ENCODE measurements at regions not wholly inside any gene's neighbourhood (a gene's known extent, or its start where the extent isn't known, plus 50 kb on each side); places are given as distances from the start of the nearest gene placed in this dataset.

GRCh38 chr20:7601431-7601830 is 338.8 kb downstream of the HAO1 start:
- TF ChIP-seq EZH2 (optimal IDR thresholded peaks at IDR 0.05; ENCODE audit: low read depth, low read length) (no peak), CTCF (IDR thresholded peaks at IDR 0.05; ENCODE audit: low read length) (no peak), EZH2phosphoT487 (IDR thresholded peaks at IDR 0.05; ENCODE audit: low read length) (no peak)
- H3K36me3 ChIP-seq (replicated peaks; ENCODE audit: insufficient read depth, low read length) = no peaks in the 10 kb centered on the region
- DNase-seq = no peak
- H3K9me2 ChIP-seq (replicated peaks; ENCODE audit: insufficient read depth, low read length) = no peaks in the 10 kb centered on the region
- H3K4me3 ChIP-seq (ENCODE audit: low read length) = no peak overlapping the region
- H3K9me3 ChIP-seq (replicated peaks; ENCODE audit: insufficient read depth, low read length) = no peaks in the 10 kb centered on the region
- H2AFZ ChIP-seq (ENCODE audit: low read length) = no peak overlapping the region
- no peak overlapping the region for H3K4me2 ChIP-seq (ENCODE audit: low read depth, low read length)
- H3K4me1 ChIP-seq (ENCODE audit: low read length) = no peaks in the 10 kb centered on the region
- H3K79me2 ChIP-seq (ENCODE audit: low read length) = no peaks in the 10 kb centered on the region
- no peaks in the 10 kb centered on the region for H3F3A ChIP-seq (ENCODE audit: insufficient read depth, low read length)
- H3K27me3 ChIP-seq (replicated peaks; ENCODE audit: insufficient read depth, low read length) = no peaks in the 10 kb centered on the region
- no peaks in the 10 kb centered on the region for H4K20me1 ChIP-seq (ENCODE audit: insufficient read depth, low read length)
- no peak overlapping the region for H3K9ac ChIP-seq (ENCODE audit: low read length)
- no peak overlapping the region for H3K27ac ChIP-seq (ENCODE audit: low read length)

GRCh38 chr20:7606941-7607340 is 333.3 kb downstream of the HAO1 start:
- no peaks in the 10 kb centered on the region for H3K36me3 ChIP-seq (replicated peaks; ENCODE audit: insufficient read depth, low read length)
- H3K4me1 ChIP-seq (ENCODE audit: low read length) = no peaks in the 10 kb centered on the region
- H2AFZ ChIP-seq (ENCODE audit: low read length) = no peak overlapping the region
- no peak overlapping the region for H3K27ac ChIP-seq (ENCODE audit: low read length)
- no peaks in the 10 kb centered on the region for H4K20me1 ChIP-seq (ENCODE audit: insufficient read depth, low read length)
- H3K4me3 ChIP-seq (ENCODE audit: low read length) = no peak overlapping the region
- H3K79me2 ChIP-seq (ENCODE audit: low read length) = no peaks in the 10 kb centered on the region
- no peak overlapping the region for H3K9ac ChIP-seq (ENCODE audit: low read length)
- H3K27me3 ChIP-seq (replicated peaks; ENCODE audit: insufficient read depth, low read length) = no peaks in the 10 kb centered on the region
- H3K4me2 ChIP-seq (ENCODE audit: low read depth, low read length) = no peak overlapping the region
- H3K9me2 ChIP-seq (replicated peaks; ENCODE audit: insufficient read depth, low read length) = no peaks in the 10 kb centered on the region
- H3F3A ChIP-seq (ENCODE audit: insufficient read depth, low read length) = no peaks in the 10 kb centered on the region
- H3K9me3 ChIP-seq (replicated peaks; ENCODE audit: insufficient read depth, low read length) = no peaks in the 10 kb centered on the region
- no peak for TF ChIP-seq CTCF (IDR thresholded peaks at IDR 0.05; ENCODE audit: low read length)
- TF ChIP-seq EZH2 (optimal IDR thresholded peaks at IDR 0.05; ENCODE audit: low read depth, low read length) = no peak
- DNase-seq = no peak

GRCh38 chr20:7608250-7608649 is 332.0 kb downstream of the HAO1 start:
- Histone ChIP-seq H3F3A (ENCODE audit: insufficient read depth, low read length) (no peaks in the 10 kb centered on the region), H3K4me3 (ENCODE audit: low read length) (no peak overlapping the region), H3K36me3 (replicated peaks; ENCODE audit: insufficient read depth, low read length) (no peaks in the 10 kb centered on the region), H2AFZ (ENCODE audit: low read length) (no peak overlapping the region), H3K4me2 (ENCODE audit: low read depth, low read length) (no peak overlapping the region), H3K9me3 (replicated peaks; ENCODE audit: insufficient read depth, low read length) (no peaks in the 10 kb centered on the region), H3K27ac (ENCODE audit: low read length) (no peak overlapping the region), H3K27me3 (replicated peaks; ENCODE audit: insufficient read depth, low read length) (no peaks in the 10 kb centered on the region), H3K79me2 (ENCODE audit: low read length) (no peaks in the 10 kb centered on the region), H3K4me1 (ENCODE audit: low read length) (no peaks in the 10 kb centered on the region), H4K20me1 (ENCODE audit: insufficient read depth, low read length) (no peaks in the 10 kb centered on the region), H3K9ac (ENCODE audit: low read length) (no peak overlapping the region), H3K9me2 (replicated peaks; ENCODE audit: insufficient read depth, low read length) (no peaks in the 10 kb centered on the region)
- no peak for DNase-seq
- TF ChIP-seq CTCF (IDR thresholded peaks at IDR 0.05; ENCODE audit: low read length) = no peak
- no peak for TF ChIP-seq EZH2phosphoT487 (IDR thresholded peaks at IDR 0.05; ENCODE audit: low read length)
- no peak for TF ChIP-seq EZH2 (optimal IDR thresholded peaks at IDR 0.05; ENCODE audit: low read depth, low read length)
